ENCODE measurements at regions not wholly inside any gene's neighbourhood (a gene's known extent, or its start where the extent isn't known, plus 50 kb on each side); places are given as distances from the start of the nearest gene placed in this dataset.
"Not testable (repeated sequence)": the region's sequence is repeated elsewhere in the genome, so short reads cannot be mapped to it uniquely, and the experiment has no call there.

GRCh38 chr4:15162465-15163283 is 160.4 kb downstream of the CPEB2 start:
- peak; percentile 45 for DNase-seq (ENCODE audit: low read depth)

GRCh38 chr4:15163284-15163645 is 161.0 kb downstream of the CPEB2 start:
- DNase-seq (ENCODE audit: low read depth): no peak

- peak; percentile 76 for DNase-seq (ENCODE audit: low read depth)
These were observed 162.3 kb downstream of the CPEB2 start for GRCh38 chr4:15164571-15164970.

- no peak for DNase-seq (ENCODE audit: low read depth)
These were observed 165.5 kb downstream of the CPEB2 start for GRCh38 chr4:15167743-15168142.

- DNase-seq (ENCODE audit: low read depth): no peak
These were observed 166.5 kb downstream of the CPEB2 start for GRCh38 chr4:15168759-15169158.

GRCh38 chr4:15171725-15172124 is 169.4 kb downstream of the CPEB2 start:
- no peak for DNase-seq (ENCODE audit: low read depth)

GRCh38 chr4:15173251-15173650 is 171.0 kb downstream of the CPEB2 start:
- no peak for DNase-seq (ENCODE audit: low read depth)

- not testable (repeated sequence) for DNase-seq (ENCODE audit: low read depth)
These were observed 171.9 kb downstream of the CPEB2 start for GRCh38 chr4:15174168-15174567.

- DNase-seq (ENCODE audit: low read depth): not testable (repeated sequence)
These were observed 177.6 kb downstream of the CPEB2 start for GRCh38 chr4:15179842-15180241.

- peak; percentile 37 for DNase-seq (ENCODE audit: low read depth)
These were observed 180.4 kb downstream of the CPEB2 start for GRCh38 chr4:15182600-15183220.

GRCh38 chr4:15186149-15186548 is 183.9 kb downstream of the CPEB2 start:
- peak; percentile 63 for DNase-seq (ENCODE audit: low read depth)

- DNase-seq (ENCODE audit: low read depth): no peak
These were observed 184.5 kb downstream of the CPEB2 start for GRCh38 chr4:15186806-15187205.

- no peak for DNase-seq (ENCODE audit: low read depth)
These were observed 186.6 kb downstream of the CPEB2 start for GRCh38 chr4:15188605-15189539.

- peak; percentile 30 for DNase-seq (ENCODE audit: low read depth)
These were observed 192.2 kb downstream of the CPEB2 start for GRCh38 chr4:15194520-15194919.

GRCh38 chr4:15197005-15197404 is 194.7 kb downstream of the CPEB2 start:
- DNase-seq (ENCODE audit: low read depth): peak; percentile 43

- DNase-seq (ENCODE audit: low read depth): no peak
These were observed 195.9 kb downstream of the CPEB2 start for GRCh38 chr4:15198070-15198727.

GRCh38 chr4:15201782-15202181 is 199.5 kb downstream of the CPEB2 start:
- no peak for DNase-seq (ENCODE audit: low read depth)

GRCh38 chr4:15202481-15202880 is 200.2 kb downstream of the CPEB2 start:
- no peak for DNase-seq (ENCODE audit: low read depth)

- not testable (repeated sequence) for DNase-seq (ENCODE audit: low read depth)
These were observed 204.2 kb downstream of the CPEB2 start for GRCh38 chr4:15206526-15206925.

GRCh38 chr4:15213302-15213970 is 211.2 kb downstream of the CPEB2 start:
- DNase-seq (ENCODE audit: low read depth): no peak

GRCh38 chr4:15215109-15215508 is 212.7 kb upstream of the C1QTNF7 start:
- no peak for DNase-seq (ENCODE audit: low read depth)
